ENCODE measurements at regions not wholly inside any gene's neighbourhood (a gene's known extent, or its start where the extent isn't known, plus 50 kb on each side); places are given as distances from the start of the nearest gene placed in this dataset.

GRCh38 chr3:117358717-117359314 lies 649.2 kb downstream of the TUSC7 start:
- intact Hi-C loops (cut with DNase I; ENCODE audit: low total_unique reads), result no loop called here
- Histone ChIP-seq H3K4me3 (no peak overlapping the region), H3K36me3 (no peaks in the 10 kb centered on the region), H3K27ac (no peak overlapping the region), H3K4me1 (no peaks in the 10 kb centered on the region), H3K27me3 (no peaks in the 10 kb centered on the region), H3K9me3 (no peaks in the 10 kb centered on the region)
- no peak for DNase-seq
- in situ Hi-C loops (cut with MboI; ENCODE audit: low sequenced_read_pairs in 4 of 4), result loop anchor here in 1 of 4 donors (10.0 kb wide), 1 partner anchor 304 kb away; no protein-coding TSS in a partner anchor
- TF ChIP-seq POLR2A (IDR thresholded peaks at IDR 0.05), result no peak
- TF ChIP-seq CTCF (IDR thresholded peaks at IDR 0.05 in 4 of 5, conservative IDR thresholded peaks at IDR 0.05 in 1 of 5), result no peak
- ATAC-seq, result no peak

- DNase-seq (no peak), ATAC-seq (no peak)
- Histone ChIP-seq H3K4me3 (no peak overlapping the region), H3K4me1 (no peaks in the 10 kb centered on the region), H3K36me3 (no peaks in the 10 kb centered on the region), H3K27me3 (no peaks in the 10 kb centered on the region), H3K9me3 (no peaks in the 10 kb centered on the region), H3K27ac (no peak overlapping the region)
- TF ChIP-seq POLR2A (IDR thresholded peaks at IDR 0.05) (no peak), CTCF (IDR thresholded peaks at IDR 0.05 in 4 of 5, conservative IDR thresholded peaks at IDR 0.05 in 1 of 5) (no peak)
- in situ Hi-C loops (cut with MboI; ENCODE audit: low sequenced_read_pairs in 4 of 4) (no loop called here), intact Hi-C loops (cut with DNase I; ENCODE audit: low total_unique reads) (no loop called here)
Observed at GRCh38 chr3:117366574-117366973, 657.0 kb downstream of the TUSC7 start.

DNA sequence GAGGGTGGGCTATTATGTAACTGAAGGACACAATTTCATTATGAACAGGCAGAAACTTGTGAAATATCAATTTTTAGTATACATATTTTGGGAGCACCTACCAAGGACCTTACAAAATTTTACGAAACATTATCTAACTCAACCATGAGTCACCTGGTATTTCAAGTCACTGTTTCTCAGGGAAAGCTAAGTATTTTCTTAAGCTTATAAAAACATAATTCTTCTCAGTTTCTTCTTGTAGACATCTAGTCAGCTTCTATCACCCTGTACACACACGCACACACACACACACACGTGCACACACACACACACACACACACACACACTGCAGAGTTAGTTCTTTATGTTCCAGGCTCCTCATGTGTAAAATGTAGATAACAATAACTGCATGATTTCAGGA lies 658.3 kb downstream of the TUSC7 start:
- H3K27ac ChIP-seq, result no peak overlapping the region
- no peak for ATAC-seq
- no peak overlapping the region for H3K4me3 ChIP-seq
- no peaks in the 10 kb centered on the region for H3K27me3 ChIP-seq
- intact Hi-C loops (cut with DNase I; ENCODE audit: low total_unique reads) (no loop called here), in situ Hi-C loops (cut with MboI; ENCODE audit: low sequenced_read_pairs in 4 of 4) (no loop called here)
- H3K36me3 ChIP-seq, result no peaks in the 10 kb centered on the region
- H3K4me1 ChIP-seq, result no peaks in the 10 kb centered on the region
- H3K9me3 ChIP-seq, result no peaks in the 10 kb centered on the region
- no peak for TF ChIP-seq POLR2A (IDR thresholded peaks at IDR 0.05)
- no peak for TF ChIP-seq CTCF (IDR thresholded peaks at IDR 0.05 in 4 of 5, conservative IDR thresholded peaks at IDR 0.05 in 1 of 5)
- DNase-seq, result no peak

DNA sequence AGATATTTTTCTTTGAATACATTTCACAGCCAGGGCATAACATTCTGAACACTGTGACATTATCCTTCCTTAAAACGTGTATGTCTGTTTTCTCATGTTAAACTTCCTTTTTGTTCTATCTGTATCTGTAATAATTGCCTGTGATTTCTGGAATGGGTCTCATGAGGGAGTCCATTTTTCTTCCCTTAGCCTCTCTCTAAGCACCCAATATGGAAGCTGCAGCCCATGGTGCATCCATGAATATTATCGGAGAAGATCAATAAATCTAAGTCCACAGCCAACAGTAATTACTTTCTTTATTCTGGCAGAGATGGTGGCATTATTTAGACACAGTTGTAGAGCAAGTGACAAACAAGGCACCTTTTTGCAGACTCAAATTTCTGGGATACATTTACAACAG lies 671.1 kb downstream of the TUSC7 start:
- Histone ChIP-seq H3K27ac (no peak overlapping the region), H3K9me3 (no peaks in the 10 kb centered on the region), H3K27me3 (no peaks in the 10 kb centered on the region), H3K4me3 (no peak overlapping the region), H3K4me1 (no peaks in the 10 kb centered on the region), H3K36me3 (no peaks in the 10 kb centered on the region)
- intact Hi-C loops (cut with DNase I; ENCODE audit: low total_unique reads), result no loop called here
- DNase-seq (no peak), ATAC-seq (no peak)
- TF ChIP-seq POLR2A (IDR thresholded peaks at IDR 0.05) (no peak), CTCF (IDR thresholded peaks at IDR 0.05 in 4 of 5, conservative IDR thresholded peaks at IDR 0.05 in 1 of 5) (no peak)
- in situ Hi-C loops (cut with MboI; ENCODE audit: low sequenced_read_pairs in 4 of 4), result no loop called here

- no peak overlapping the region for H3K27ac ChIP-seq
- no peak for ATAC-seq
- H3K36me3 ChIP-seq, result no peaks in the 10 kb centered on the region
- no peaks in the 10 kb centered on the region for H3K27me3 ChIP-seq
- in situ Hi-C loops (cut with MboI; ENCODE audit: low sequenced_read_pairs in 4 of 4), result no loop called here
- H3K4me3 ChIP-seq, result no peak overlapping the region
- intact Hi-C loops (cut with DNase I; ENCODE audit: low total_unique reads), result no loop called here
- no peaks in the 10 kb centered on the region for H3K4me1 ChIP-seq
- no peaks in the 10 kb centered on the region for H3K9me3 ChIP-seq
- no peak for TF ChIP-seq POLR2A (IDR thresholded peaks at IDR 0.05)
- no peak for TF ChIP-seq CTCF (IDR thresholded peaks at IDR 0.05 in 4 of 5, conservative IDR thresholded peaks at IDR 0.05 in 1 of 5)
- no peak for DNase-seq
Observed at GRCh38 chr3:117393119-117393518, 683.5 kb downstream of the TUSC7 start.

All from gastrocnemius medialis (tissue), 4 donors.